Psoas muscle (tissue), 7 donors: ENCODE measurements at regions not wholly inside any gene's neighbourhood (a gene's known extent, or its start where the extent isn't known, plus 50 kb on each side); places are given as distances from the start of the nearest gene placed in this dataset.

Experiments used
- ATAC-seq, 4 donors: fragments of 200-7000 bp; cut with Tn5 transposase; one replicate each; pipeline ENCODE4 v1.9.1; 2020; ENCODE audit warnings: moderate library complexity in 3 of 4, mild to moderate bottlenecking in 2 of 4
- DNase-seq, 2 donors: peaks; one replicate each; pipeline ENCODE4 v3.0.0-alpha.2; 2020
- H3K27ac ChIP-seq: fragments of 200-600 bp; one replicate; pipeline ENCODE4 v1.8.0; 2022
- H3K27me3 ChIP-seq, 3 donors: fragments of 200-600 bp in 1 of 3; one replicate each; pipeline versions ENCODE4 v1.6.1 to v1.8.0; 2013 to 2022; ENCODE audit warnings: low read length in 2 of 3, mild to moderate bottlenecking in 2 of 3, moderate library complexity in 1 of 3; ENCODE audit not compliant: insufficient read depth in 3 of 3
- H3K36me3 ChIP-seq, 2 donors: fragments of 200-600 bp in 1 of 2; one replicate each; pipeline versions ENCODE4 v1.6.1 to v1.8.0; 2013 to 2022; ENCODE audit warnings: low read depth in 1 of 2, mild to moderate bottlenecking in 1 of 2, moderate library complexity in 1 of 2; ENCODE audit not compliant: insufficient read depth in 1 of 2
- H3K4me1 ChIP-seq: fragments of 200-600 bp; one replicate; pipeline ENCODE4 v1.8.0; 2022
- H3K4me3 ChIP-seq: fragments of 200-600 bp; one replicate; pipeline ENCODE4 v1.8.0; 2022; ENCODE audit warnings: mild to moderate bottlenecking
- H3K9me3 ChIP-seq: fragments of 200-600 bp; one replicate; pipeline ENCODE4 v1.8.0; 2022
- WGBS, 3 donors: extraction: QIAGEN DNeasy Blood & Tissue Kit; methylation state at CpG; one replicate each; pipeline versions ENCODE4 v1.1.6 to v1.1.7; 2013; 5-methylcytosine and 5-hydroxymethylcytosine counted together
- intact Hi-C, 2 donors: fragments of 100-400 bp; cut with DNase I; formaldehyde crosslinking; loops; one replicate each; pipeline versions ENCODE4 v1.11.0 to v1.14.2; 2022
- TF ChIP-seq, protein P1 (sequence below): fragments of 200-600 bp; IDR thresholded peaks from one replicate; pipeline ENCODE4 v1.8.0; 2022; ENCODE audit warnings: antibody characterized with exemption
- donor health status: healthy with polysubstance abuse.
- donor health status: DM: no; HTN: no; CAD: no; lungs with moderate emphysema.
- donor health status: Bipolar disorder and iron deficiency.
- donor health status: healthy.
- donor health status: DM: yes; HTN: yes; CAD: no.
- donor health status: DM: no; HTN: no; CAD: no.
- donor health status: DM: yes; HTN: yes; CAD: no.

DNA sequence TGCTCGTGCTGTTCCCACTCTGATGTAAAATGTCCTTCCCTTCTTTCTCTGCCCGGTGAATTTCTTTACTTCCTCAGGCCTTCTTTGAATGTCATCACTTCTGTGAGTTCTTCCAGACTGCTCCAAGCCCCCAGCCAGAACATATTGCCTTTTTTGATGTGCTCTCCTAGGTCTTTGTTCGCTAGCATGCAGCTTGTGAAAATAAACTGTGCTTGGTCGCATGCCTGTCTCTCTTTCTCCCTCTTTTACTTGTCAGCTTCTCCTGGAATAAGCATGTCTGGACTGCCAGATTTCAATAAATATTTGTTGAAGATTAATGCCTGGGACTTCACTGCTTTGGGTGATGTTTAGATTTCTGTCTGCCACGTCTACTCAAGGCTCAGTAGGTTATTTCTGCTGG is 82.7 kb upstream of the ARHGAP28 start:
- Histone ChIP-seq H3K4me1 (no peaks in the 10 kb centered on the region), H3K27ac (no peak overlapping the region), H3K27me3 (no peaks in the 10 kb centered on the region), H3K4me3 (no peak overlapping the region), H3K36me3 (no peaks in the 10 kb centered on the region), H3K9me3 (no peaks in the 10 kb centered on the region)
- DNase-seq (no peak), ATAC-seq (no peak)
- WGBS, 3 donors = 74 to 87% (median 84%) methylated on average over 5 of the region's 5 CpGs
- intact Hi-C loops = no loop called here
- TF ChIP-seq, protein P1, sequence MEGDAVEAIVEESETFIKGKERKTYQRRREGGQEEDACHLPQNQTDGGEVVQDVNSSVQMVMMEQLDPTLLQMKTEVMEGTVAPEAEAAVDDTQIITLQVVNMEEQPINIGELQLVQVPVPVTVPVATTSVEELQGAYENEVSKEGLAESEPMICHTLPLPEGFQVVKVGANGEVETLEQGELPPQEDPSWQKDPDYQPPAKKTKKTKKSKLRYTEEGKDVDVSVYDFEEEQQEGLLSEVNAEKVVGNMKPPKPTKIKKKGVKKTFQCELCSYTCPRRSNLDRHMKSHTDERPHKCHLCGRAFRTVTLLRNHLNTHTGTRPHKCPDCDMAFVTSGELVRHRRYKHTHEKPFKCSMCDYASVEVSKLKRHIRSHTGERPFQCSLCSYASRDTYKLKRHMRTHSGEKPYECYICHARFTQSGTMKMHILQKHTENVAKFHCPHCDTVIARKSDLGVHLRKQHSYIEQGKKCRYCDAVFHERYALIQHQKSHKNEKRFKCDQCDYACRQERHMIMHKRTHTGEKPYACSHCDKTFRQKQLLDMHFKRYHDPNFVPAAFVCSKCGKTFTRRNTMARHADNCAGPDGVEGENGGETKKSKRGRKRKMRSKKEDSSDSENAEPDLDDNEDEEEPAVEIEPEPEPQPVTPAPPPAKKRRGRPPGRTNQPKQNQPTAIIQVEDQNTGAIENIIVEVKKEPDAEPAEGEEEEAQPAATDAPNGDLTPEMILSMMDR = no peak

DNA sequence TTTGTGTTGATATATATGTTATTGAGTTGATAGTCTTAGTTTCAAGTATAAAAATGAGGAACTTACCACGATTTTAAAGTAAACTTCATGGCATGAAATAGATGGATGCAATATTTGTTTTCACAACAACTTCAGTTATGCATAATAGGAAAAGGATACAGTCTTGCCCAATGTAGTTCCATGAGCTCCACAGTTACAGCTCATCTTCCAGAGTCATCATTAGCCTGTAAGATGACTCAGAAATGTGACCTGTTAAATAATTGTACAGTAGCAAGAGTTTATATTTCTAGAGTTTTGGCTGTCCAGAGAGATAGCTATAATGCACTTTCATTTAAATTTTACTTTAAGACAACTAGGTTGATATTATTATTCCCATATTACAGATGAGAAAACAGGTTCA is 80.9 kb upstream of the ARHGAP28 start:
- Histone ChIP-seq H3K27ac (no peak overlapping the region), H3K4me1 (no peaks in the 10 kb centered on the region), H3K36me3 (no peaks in the 10 kb centered on the region), H3K9me3 (no peaks in the 10 kb centered on the region), H3K4me3 (no peak overlapping the region), H3K27me3 (no peaks in the 10 kb centered on the region)
- TF ChIP-seq, protein P1 = no peak
- ATAC-seq = no peak
- WGBS, 3 donors = 85 to 91% (median 88%) methylated on average over 1 of the region's 1 CpG
- no peak for DNase-seq
- intact Hi-C loops = no loop called here

DNA sequence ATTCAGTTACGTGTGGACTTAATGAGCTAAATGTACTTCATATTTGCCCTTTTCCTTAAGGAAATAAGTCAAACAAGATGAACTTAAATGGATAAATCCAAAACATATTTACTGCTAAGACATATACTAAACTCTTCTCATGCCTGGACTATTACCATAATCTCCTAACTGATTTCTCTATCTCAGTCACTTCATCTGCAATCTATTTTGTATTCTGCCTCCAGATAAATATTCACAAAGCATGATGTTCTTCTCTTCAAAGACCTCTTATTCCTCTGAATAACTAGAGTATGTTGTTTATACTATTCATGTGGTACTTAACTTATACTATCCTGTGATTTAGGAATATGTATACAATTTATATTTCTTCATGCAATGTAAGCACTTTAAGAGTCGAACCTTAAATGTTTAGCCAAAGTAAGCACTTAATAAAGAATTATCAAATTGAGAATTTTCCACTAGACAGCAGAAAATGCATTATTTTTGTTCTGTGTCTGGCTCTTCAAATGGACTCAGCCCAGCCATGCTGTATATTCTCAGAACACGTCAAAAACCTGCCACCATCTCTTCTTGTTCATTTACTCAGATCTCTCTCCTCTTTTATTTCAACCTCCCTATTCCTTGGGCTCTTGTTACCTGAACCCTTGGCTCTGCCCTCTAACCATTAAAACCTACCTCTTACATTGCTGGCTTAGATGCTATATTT is 79.9 kb upstream of the ARHGAP28 start:
- Histone ChIP-seq H3K4me3 (no peak overlapping the region), H3K27ac (no peak overlapping the region), H3K9me3 (no peaks in the 10 kb centered on the region), H3K27me3 (no peaks in the 10 kb centered on the region), H3K36me3 (no peaks in the 10 kb centered on the region), H3K4me1 (no peaks in the 10 kb centered on the region)
- DNase-seq = no peak
- WGBS, 3 donors = 79 to 89% (median 83%) methylated on average over 3 of the region's 3 CpGs
- TF ChIP-seq, protein P1 = no peak
- intact Hi-C loops = loop anchor here in 1 of 2 donors (10.0 kb wide), 1 partner anchor 1805 kb away; no protein-coding TSS in a partner anchor
- ATAC-seq = no peak

DNA sequence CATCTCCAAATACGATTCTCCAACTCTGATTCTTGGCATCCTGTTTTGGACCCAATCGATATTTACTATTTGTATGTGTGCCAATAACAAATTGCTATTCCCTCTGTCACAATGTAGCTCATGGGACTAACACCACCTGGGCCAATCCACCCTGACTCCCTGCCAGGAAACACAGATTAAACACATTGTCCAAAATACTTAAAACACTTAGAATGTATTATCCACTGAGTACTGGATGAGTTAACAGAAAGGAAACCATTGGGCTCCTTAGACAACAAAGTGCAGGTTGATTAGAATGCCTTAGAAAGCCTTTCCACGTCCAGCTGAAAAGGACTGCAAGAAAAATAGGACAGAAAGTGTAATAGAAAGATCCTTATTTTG is 79.4 kb upstream of the ARHGAP28 start:
- Histone ChIP-seq H3K36me3 (no peaks in the 10 kb centered on the region), H3K27ac (no peak overlapping the region), H3K9me3 (no peaks in the 10 kb centered on the region), H3K4me3 (no peak overlapping the region), H3K27me3 (no peaks in the 10 kb centered on the region), H3K4me1 (no peaks in the 10 kb centered on the region)
- ATAC-seq (no peak), DNase-seq (no peak)
- intact Hi-C loops = loop anchor here in 1 of 2 donors (10.0 kb wide), 1 partner anchor 1805 kb away; no protein-coding TSS in a partner anchor
- WGBS, 3 donors = 25 to 29% (median 27%) methylated on average over 3 of the region's 3 CpGs
- TF ChIP-seq, protein P1 = no peak

DNA sequence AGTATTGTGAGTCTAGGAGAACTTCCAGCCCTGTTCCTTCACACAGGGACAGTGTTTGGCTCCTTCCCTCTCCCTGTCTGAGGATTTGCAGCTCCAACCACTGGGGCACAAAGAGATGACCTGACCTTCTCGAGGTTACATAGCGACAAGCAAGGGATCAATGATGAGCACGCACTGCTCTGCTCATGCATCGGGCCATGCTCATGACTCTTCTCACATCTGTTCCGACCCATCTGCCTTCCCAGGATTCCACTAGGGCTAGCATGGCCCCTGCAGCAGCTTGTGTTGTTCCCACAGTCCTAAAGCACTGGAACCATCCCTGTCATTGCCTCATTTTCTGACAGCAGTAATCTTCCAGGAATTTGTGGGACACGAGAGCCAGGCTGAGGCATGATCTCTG is 78.8 kb upstream of the ARHGAP28 start:
- intact Hi-C loops = loop anchor here in 1 of 2 donors (10.0 kb wide), 1 partner anchor 1804 kb away; no protein-coding TSS in a partner anchor

More for the DNA sequence above, 78.8 kb upstream of the ARHGAP28 start:
- no peak overlapping the region for H3K27ac ChIP-seq
- H3K4me3 ChIP-seq = no peak overlapping the region
- ATAC-seq (peak in 2 of 4 donors; percentile 27 to 35), DNase-seq (no peak)
- H3K9me3 ChIP-seq = no peaks in the 10 kb centered on the region
- H3K27me3 ChIP-seq = no peaks in the 10 kb centered on the region
- TF ChIP-seq, protein P1 = no peak
- no peaks in the 10 kb centered on the region for H3K36me3 ChIP-seq
- 32 to 53% (median 33%) methylated on average over 6 of the region's 6 CpGs for WGBS, 3 donors
- H3K4me1 ChIP-seq = no peaks in the 10 kb centered on the region
